Activated CD4-positive, alpha-beta T cell treated with anti-CD3 and anti-CD28 coated beads, Interleukin-2, amount 50 U/mL, for 16 hours (primary cell): ENCODE measurements at regions not wholly inside any gene's neighbourhood (a gene's known extent, or its start where the extent isn't known, plus 50 kb on each side); places are given as distances from the start of the nearest gene placed in this dataset.

Experiments used
- DNase-seq: peaks from one replicate; pipeline ENCODE4 v3.0.0-alpha.2; 2020

DNA sequence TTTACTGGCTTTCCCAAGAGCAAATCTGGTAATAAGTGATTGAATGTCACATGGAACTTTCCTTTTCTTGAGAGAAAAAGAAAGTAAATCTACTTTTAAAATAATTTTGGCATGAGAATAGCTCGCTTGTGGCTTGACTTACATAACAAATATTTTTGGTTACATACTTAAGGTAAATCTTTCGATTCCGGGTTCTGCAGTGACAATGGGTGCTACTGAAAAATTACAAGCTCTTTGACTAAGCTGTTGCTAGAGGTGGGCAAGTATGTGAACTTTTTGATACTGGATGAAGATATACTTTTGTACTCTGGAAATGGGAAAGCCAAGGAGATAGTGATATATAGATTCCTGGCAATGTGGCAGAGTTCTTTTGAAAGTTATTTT lies 51.9 kb upstream of the OTOL1 start:
- DNase-seq: no peak

- no peak for DNase-seq
Observed at GRCh38 chr3:161443921-161444693, 52.5 kb upstream of the OTOL1 start.

GRCh38 chr3:161430307-161430706 lies 59.0 kb upstream of the SPTSSB start:
- no peak for DNase-seq

DNA sequence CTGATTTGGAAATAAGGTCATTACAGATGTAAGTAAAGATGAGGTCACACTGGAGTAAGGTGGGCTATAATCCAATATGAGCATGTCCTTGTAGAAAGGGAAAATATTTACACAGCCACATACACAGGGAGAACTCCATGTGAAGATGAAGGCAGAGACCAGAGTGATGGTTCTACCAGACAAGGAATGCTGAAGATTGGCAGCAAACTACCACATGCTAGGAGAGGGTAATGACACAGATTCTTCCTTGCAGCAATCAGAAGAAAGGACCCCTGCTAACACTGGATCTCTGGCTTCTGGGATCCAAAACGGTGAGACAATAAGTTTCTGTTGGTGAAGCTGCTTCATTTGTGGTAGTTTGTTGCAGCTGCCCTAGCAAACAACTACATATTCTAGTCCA lies 56.0 kb upstream of the SPTSSB start:
- DNase-seq: no peak

DNA sequence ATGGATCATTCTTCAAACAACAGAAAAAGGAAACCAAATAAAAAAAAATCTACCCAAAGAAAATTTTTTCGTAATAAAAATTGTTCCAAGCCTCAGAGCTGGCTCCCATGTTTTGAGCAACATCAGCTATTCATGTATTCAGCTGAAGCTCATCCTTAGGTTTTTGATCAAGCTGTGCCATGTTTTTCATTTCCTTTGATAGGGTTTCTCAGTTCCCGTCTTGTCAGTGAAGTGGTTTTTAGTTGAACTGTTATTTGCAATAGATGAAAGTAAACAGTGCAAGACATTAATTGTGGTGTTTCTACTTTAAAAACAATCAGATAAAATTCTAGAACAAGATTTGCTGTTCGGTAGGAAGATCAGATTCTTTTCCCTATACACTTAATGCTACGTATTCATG lies 55.4 kb upstream of the SPTSSB start:
- DNase-seq: no peak

- peak; percentile 39 for DNase-seq
Observed at GRCh38 chr3:161423911-161424522, 52.7 kb upstream of the SPTSSB start.

DNA sequence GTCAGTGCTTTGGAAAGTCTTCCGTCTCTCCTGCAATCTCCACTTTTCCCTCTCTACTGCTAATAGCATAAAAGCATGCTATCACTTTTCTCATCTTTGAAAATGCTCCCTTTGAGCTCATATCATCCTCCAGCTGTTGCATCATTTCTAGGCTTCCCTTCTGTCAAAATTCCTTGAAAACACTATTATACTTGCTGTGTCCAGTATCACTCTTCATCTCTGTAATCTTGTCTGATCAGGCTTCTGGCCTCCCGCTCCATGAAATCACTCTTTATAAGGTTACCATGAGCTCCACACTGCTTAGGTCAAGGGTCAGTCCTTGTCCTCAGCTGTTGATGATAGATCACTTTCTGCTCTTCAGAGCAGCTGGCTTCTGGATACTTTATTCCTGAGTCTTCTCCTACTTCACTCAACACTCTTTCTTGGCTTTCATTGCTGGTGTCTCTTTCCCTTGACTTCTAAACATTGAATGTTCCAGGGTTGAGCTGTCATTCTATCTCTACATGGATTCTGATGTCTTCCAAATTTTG lies 50.9 kb upstream of the SPTSSB start:
- DNase-seq: no peak
